ENCODE measurements at regions not wholly inside any gene's neighbourhood (a gene's known extent, or its start where the extent isn't known, plus 50 kb on each side); places are given as distances from the start of the nearest gene placed in this dataset.

DNA sequence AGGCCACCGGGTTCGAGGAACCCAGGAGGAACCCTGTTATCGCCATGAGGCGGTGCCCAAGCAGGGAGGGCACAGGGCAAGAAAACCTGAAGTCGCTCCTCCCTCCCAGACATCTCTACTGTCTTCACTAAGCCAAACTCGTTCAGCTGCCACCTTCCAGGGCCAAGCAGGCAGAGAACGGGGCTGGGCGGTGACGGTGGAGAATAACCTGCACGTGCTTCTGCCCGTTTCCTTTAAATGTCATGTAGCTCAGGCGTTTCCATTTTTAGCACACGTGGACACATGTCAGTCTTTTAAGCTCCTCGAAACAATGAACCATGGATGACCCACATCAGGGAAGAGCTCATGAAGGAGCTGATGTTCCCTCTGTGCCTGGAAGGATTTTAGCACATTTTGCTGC is 124.3 kb upstream of the KLF6 start:
- H3K27ac ChIP-seq: no peak overlapping the region
- H3K36me3 ChIP-seq: no peaks in the 10 kb centered on the region
- WGBS, 2 donors: 96 to 97% methylated on average over 14 of the region's 14 CpGs
- no peaks in the 10 kb centered on the region for H3K27me3 ChIP-seq
- H3K9me3 ChIP-seq: no peaks in the 10 kb centered on the region
- H3K4me1 ChIP-seq: peaks cover 12 to 31% of the 10 kb centered on the region in 2 donors
- no peak overlapping the region for H3K4me3 ChIP-seq (replicated peaks in 1 of 3)
- intact Hi-C loops (cut with DNase I): no loop called here
- DNase-seq: no peak
- TF ChIP-seq, protein P1, sequence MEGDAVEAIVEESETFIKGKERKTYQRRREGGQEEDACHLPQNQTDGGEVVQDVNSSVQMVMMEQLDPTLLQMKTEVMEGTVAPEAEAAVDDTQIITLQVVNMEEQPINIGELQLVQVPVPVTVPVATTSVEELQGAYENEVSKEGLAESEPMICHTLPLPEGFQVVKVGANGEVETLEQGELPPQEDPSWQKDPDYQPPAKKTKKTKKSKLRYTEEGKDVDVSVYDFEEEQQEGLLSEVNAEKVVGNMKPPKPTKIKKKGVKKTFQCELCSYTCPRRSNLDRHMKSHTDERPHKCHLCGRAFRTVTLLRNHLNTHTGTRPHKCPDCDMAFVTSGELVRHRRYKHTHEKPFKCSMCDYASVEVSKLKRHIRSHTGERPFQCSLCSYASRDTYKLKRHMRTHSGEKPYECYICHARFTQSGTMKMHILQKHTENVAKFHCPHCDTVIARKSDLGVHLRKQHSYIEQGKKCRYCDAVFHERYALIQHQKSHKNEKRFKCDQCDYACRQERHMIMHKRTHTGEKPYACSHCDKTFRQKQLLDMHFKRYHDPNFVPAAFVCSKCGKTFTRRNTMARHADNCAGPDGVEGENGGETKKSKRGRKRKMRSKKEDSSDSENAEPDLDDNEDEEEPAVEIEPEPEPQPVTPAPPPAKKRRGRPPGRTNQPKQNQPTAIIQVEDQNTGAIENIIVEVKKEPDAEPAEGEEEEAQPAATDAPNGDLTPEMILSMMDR (IDR thresholded peaks at IDR 0.05): no peak
- no peak for TF ChIP-seq POLR2A (IDR thresholded peaks at IDR 0.05)

DNA sequence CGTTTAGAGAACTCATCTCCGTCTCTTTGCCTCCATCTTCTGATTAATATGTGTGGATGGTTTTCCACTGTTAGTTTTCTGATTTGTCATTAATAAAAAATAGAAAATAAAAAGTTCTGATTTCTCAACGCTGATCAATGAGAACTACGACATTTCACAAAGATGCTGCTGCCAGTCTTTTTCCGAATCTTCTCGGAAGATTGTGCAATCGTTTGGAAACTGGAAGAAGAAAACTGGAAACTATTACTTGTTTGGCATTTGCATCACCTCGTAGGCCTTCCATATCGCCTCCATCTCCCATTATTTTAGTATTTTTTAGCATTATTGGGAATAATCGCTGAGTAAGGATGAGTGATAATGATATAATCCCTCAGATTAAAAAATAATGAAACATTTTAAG is 123.2 kb upstream of the KLF6 start:
- no peak overlapping the region for H3K4me3 ChIP-seq (replicated peaks in 1 of 3)
- no peaks in the 10 kb centered on the region for H3K27me3 ChIP-seq
- H3K9me3 ChIP-seq: no peaks in the 10 kb centered on the region
- intact Hi-C loops (cut with DNase I): no loop called here
- H3K36me3 ChIP-seq: no peaks in the 10 kb centered on the region
- peaks cover 12 to 34% of the 10 kb centered on the region in 2 donors for H3K4me1 ChIP-seq
- WGBS, 2 donors: 88 to 92% methylated on average over 10 of the region's 10 CpGs
- no peak for DNase-seq
- no peak for TF ChIP-seq POLR2A (IDR thresholded peaks at IDR 0.05)
- TF ChIP-seq, protein P1 (IDR thresholded peaks at IDR 0.05): no peak
- H3K27ac ChIP-seq: peak overlapping the region in 2 of 3 donors; percentile 90 to 96

DNA sequence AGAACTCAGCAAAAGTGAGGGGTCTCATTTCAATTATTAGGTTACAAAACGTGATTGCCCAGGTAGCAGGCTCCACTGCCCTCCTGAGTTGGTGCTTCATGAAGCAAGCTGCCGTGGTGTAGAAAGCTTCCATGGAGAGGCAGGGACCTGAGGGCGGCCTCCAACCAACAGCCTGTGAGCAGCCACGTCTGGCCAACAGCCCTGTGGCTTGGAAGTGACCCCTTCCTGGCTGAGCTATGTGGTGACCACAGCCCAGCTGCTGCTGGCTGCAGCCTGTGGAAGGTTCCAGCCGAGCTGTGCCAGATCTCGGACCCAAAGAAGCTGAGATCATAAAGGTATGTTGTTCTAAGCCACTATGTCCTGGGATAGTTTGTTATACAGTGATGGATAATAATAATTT is 122.5 kb upstream of the KLF6 start:
- TF ChIP-seq POLR2A (IDR thresholded peaks at IDR 0.05): peak in 1 of 2 donors; percentile 55
- TF ChIP-seq, protein P1 (IDR thresholded peaks at IDR 0.05): no peak
- DNase-seq: peak; percentile 86 to 89
- peak overlapping the region; percentile 87 to 96 (median 90) for H3K27ac ChIP-seq
- no peaks in the 10 kb centered on the region for H3K27me3 ChIP-seq
- H3K36me3 ChIP-seq: no peaks in the 10 kb centered on the region
- WGBS, 2 donors: 23 to 31% methylated on average over 3 to 6 of the region's 6 CpGs
- peaks cover 12 to 38% of the 10 kb centered on the region in 2 donors for H3K4me1 ChIP-seq
- H3K4me3 ChIP-seq (replicated peaks in 1 of 3): no peak overlapping the region
- intact Hi-C loops (cut with DNase I): no loop called here
- no peaks in the 10 kb centered on the region for H3K9me3 ChIP-seq

DNA sequence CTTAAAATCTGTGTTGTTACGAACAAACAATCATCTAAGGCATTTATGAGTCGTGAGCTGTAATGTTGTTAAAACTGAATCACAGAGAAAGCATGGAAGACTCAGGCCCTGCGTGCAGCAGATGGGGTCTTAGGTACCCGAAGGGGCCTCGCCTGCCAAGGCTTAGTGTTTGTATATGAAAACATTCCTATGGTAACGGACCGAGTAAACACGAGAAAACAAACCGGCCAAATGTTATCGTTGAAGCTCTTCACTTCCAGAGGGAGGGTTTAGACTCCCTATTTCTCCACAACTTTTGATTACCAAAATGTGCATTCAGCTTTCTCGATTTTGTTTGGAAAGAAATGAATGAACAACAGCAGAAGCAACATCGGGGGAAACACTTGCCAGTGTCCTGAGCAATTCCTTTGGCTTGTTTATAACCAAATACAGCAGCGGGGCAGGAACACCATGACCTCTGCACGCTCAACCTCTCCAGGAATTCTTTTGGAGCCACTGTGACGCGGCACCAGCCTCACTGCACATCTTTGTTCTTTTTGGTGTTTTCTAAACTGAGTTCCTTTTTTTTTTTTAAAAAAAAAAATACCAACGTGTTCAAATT is 121.6 kb upstream of the KLF6 start:
- Histone ChIP-seq H3K9me3 (no peaks in the 10 kb centered on the region), H3K4me1 (peaks cover 12 to 30% of the 10 kb centered on the region in 2 donors), H3K27ac (peak overlapping the region; percentile 87 to 96 (median 90)), H3K27me3 (no peaks in the 10 kb centered on the region), H3K36me3 (no peaks in the 10 kb centered on the region), H3K4me3 (replicated peaks in 1 of 3) (no peak overlapping the region)
- 24 to 47% methylated on average over 17 of the region's 17 CpGs for WGBS, 2 donors
- intact Hi-C loops (cut with DNase I): no loop called here
- DNase-seq: peak; percentile 78 to 80
- TF ChIP-seq POLR2A (IDR thresholded peaks at IDR 0.05): peak in 1 of 2 donors; percentile 45
- TF ChIP-seq, protein P1 (IDR thresholded peaks at IDR 0.05): no peak

DNA sequence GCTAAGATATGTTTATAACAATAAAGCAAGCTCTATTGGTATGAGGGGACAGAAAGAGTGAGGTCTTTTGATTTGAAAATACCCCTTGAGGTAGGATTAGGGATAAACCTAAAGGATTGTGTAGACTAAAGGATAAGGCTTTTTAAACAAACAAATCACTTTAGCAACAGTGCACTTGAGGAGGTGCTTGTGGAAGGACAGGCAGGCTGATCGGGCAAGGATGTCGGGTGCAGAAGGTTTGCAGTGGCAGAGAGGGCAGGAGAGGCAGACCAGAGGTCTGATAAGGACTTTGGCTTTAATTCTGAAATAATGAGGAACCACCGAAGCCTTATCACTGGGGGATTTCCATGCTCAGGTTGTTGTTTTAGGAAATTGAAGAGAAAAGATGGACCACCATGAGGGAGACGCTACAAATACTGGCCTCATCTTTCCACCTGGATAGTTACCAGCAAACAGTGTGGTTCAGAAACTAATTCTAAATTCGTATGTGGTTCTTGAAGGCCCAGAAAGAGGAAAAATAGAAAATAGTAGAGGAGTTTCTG is 119.5 kb upstream of the KLF6 start:
- Histone ChIP-seq H3K36me3 (no peaks in the 10 kb centered on the region), H3K4me3 (replicated peaks in 1 of 3) (no peak overlapping the region), H3K9me3 (no peaks in the 10 kb centered on the region), H3K27ac (peak overlapping the region in 2 of 3 donors; percentile 69 to 75), H3K4me1 (peaks cover 12 to 28% of the 10 kb centered on the region in 2 donors), H3K27me3 (no peaks in the 10 kb centered on the region)
- TF ChIP-seq, protein P1 (IDR thresholded peaks at IDR 0.05): peak in 2 of 6 experiments; percentile 19 to 55
- TF ChIP-seq POLR2A (IDR thresholded peaks at IDR 0.05): peak in 1 of 2 donors; percentile 75
- peak; percentile 40 to 72 for DNase-seq
- intact Hi-C loops (cut with DNase I): no loop called here
- 15 to 48% methylated on average over 5 of the region's 5 CpGs for WGBS, 2 donors

Measured in thyroid gland (tissue), 4 donors.